HFFc6 (cell line): ENCODE measurements at regions not wholly inside any gene's neighbourhood (a gene's known extent, or its start where the extent isn't known, plus 50 kb on each side); places are given as distances from the start of the nearest gene placed in this dataset.

ENCODE experiments used
- DNase-seq: peaks from one replicate; pipeline ENCODE4 v3.0.0-alpha.2; 2018
- H3K27ac Mint-ChIP-seq: 2 replicates; pipeline ENCODE4 v1.8.0; 2020; ENCODE audit warnings: mild to moderate bottlenecking, mixed read lengths
- H3K27me3 Mint-ChIP-seq: 2 replicates; pipeline ENCODE4 v1.8.0; 2021; ENCODE audit warnings: mild to moderate bottlenecking, moderate library complexity, mixed read lengths; ENCODE audit not compliant: insufficient read depth
- H3K36me3 Mint-ChIP-seq: 2 replicates; pipeline ENCODE4 v1.8.0; 2021; ENCODE audit warnings: low read depth, mixed read lengths
- H3K4me1 Mint-ChIP-seq: 2 replicates; pipeline ENCODE4 v1.8.0; 2020; ENCODE audit warnings: low read depth, mixed read lengths
- H3K4me3 Mint-ChIP-seq: 2 replicates; pipeline ENCODE4 v1.8.0; 2020; ENCODE audit warnings: mild to moderate bottlenecking, moderate library complexity, mixed read lengths
- H3K9me3 Mint-ChIP-seq: 2 replicates; pipeline ENCODE4 v1.8.0; 2020; ENCODE audit warnings: mild to moderate bottlenecking, mixed read lengths
- CTCF ChIP-seq: fragments of 200-600 bp; sonication (generic); IDR thresholded peaks from 2 replicates; pipeline ENCODE4 v1.5.0; 2021; ENCODE audit warnings: antibody characterized with exemption, mild to moderate bottlenecking

DNA sequence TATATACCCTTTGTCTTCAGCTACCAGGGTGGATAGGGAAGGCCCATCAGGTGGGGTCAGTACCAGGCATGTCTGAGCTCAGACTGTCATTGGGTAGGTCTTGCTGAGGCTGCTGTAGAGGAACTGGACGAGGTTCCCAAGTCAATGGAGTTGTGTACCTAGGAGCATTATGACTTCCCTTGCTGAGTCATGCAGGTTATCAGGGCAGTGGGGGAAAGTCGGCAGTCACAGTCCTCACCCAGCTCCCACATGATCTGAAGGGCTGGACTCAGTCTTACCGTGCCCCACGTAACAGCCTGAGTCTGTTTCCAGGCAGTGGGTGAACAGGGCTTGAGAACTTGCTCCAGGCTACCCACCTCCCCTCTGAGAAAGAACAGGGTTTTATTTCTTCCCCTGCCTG, 260.8 kb upstream of the COBL start:
- Mint-ChIP-seq H3K27ac (no peak overlapping the region), H3K4me1 (no peaks in the 10 kb centered on the region), H3K4me3 (no peak overlapping the region), H3K36me3 (no peaks in the 10 kb centered on the region), H3K27me3 (no peaks in the 10 kb centered on the region), H3K9me3 (peaks cover 44% of the 10 kb centered on the region)
- no peak for DNase-seq
- TF ChIP-seq CTCF, result no peak

GRCh38 chr7:51569581-51569980, 253.0 kb upstream of the COBL start:
- Mint-ChIP-seq H3K27me3 (peaks cover 2% of the 10 kb centered on the region; the same call in 1 of the 2 replicates), H3K27ac (no peak overlapping the region), H3K4me3 (no peak overlapping the region), H3K36me3 (no peaks in the 10 kb centered on the region), H3K4me1 (no peaks in the 10 kb centered on the region), H3K9me3 (peaks cover 57% of the 10 kb centered on the region)
- DNase-seq, result no peak
- no peak for TF ChIP-seq CTCF

DNA sequence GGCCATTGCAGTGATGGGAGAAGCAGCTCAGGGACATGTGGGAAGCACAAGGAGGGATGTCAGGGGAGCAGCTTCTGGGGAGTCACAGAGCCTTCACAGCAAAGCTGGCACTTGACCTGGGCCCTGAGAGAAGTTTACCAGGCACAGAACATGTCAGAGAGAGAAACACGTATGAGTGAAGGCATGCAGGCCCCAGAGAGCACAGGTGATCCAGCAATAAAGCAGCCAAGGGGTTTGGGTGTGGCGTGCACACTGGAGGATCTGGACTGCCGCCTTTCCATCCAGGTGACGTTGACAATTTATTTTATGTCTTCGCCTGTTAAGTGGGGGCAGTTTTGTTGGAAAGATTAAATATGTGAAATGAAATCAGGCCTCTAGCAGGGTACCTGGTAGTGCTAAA, 252.6 kb upstream of the COBL start:
- Mint-ChIP-seq H3K27ac (no peak overlapping the region), H3K4me1 (no peaks in the 10 kb centered on the region), H3K27me3 (peaks cover 2% of the 10 kb centered on the region; the same call in 1 of the 2 replicates), H3K36me3 (peaks cover 1% of the 10 kb centered on the region; the same call in 1 of the 2 replicates), H3K9me3 (peaks cover 57% of the 10 kb centered on the region), H3K4me3 (no peak overlapping the region)
- no peak for TF ChIP-seq CTCF
- DNase-seq, result no peak

DNA sequence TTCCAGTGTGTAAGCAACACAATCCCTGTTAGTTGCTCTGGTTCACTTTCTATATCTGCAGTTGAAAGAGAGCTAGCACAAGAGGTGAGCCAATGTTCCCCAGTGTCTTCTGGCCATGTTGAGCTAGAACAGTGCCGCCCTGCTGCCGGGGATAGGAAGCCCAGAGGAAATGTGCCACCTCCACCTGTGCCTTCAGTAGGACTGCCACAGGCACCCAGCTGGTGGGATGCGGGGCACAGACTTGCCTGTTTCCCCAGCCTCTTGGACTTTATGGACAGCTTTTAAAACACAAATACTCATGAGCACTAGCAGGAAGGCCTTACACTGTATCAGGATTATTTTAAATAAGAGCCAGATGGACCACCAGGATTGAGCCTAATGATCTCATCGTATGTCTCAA, 234.5 kb upstream of the COBL start:
- no peaks in the 10 kb centered on the region for H3K4me1 Mint-ChIP-seq
- no peak overlapping the region for H3K4me3 Mint-ChIP-seq
- H3K27ac Mint-ChIP-seq, result no peak overlapping the region
- H3K36me3 Mint-ChIP-seq, result no peaks in the 10 kb centered on the region
- H3K27me3 Mint-ChIP-seq, result peaks cover 3% of the 10 kb centered on the region; the same call in 1 of the 2 replicates
- H3K9me3 Mint-ChIP-seq, result peaks cover 51% of the 10 kb centered on the region
- no peak for DNase-seq
- TF ChIP-seq CTCF, result no peak

DNA sequence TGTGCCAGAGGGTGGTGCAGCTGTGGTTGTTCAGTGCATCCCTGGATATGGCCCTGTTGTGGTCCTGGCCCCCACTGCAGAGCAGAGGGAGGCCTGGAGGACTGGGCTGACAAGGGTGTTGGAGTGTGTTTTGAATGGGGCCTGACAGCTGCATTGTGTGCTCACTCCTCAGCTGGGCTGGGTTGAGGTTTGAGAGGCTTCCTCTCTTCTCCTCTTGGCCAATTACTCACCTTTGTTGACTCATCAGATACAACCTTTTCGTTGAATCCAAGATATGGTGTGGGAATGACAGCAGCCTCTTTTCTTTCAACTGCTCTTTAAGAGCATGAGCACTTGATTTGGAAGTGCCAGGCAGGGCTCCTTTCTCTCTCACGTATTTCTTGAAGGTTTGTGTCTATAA, 228.5 kb upstream of the COBL start:
- no peak for TF ChIP-seq CTCF
- H3K27me3 Mint-ChIP-seq, result no peaks in the 10 kb centered on the region
- H3K4me3 Mint-ChIP-seq, result no peak overlapping the region
- peaks cover 56% of the 10 kb centered on the region for H3K9me3 Mint-ChIP-seq
- H3K27ac Mint-ChIP-seq, result no peak overlapping the region
- DNase-seq, result no peak
- no peaks in the 10 kb centered on the region for H3K4me1 Mint-ChIP-seq
- H3K36me3 Mint-ChIP-seq, result no peaks in the 10 kb centered on the region
